ENCODE measurements at regions not wholly inside any gene's neighbourhood (a gene's known extent, or its start where the extent isn't known, plus 50 kb on each side); places are given as distances from the start of the nearest gene placed in this dataset.

DNA sequence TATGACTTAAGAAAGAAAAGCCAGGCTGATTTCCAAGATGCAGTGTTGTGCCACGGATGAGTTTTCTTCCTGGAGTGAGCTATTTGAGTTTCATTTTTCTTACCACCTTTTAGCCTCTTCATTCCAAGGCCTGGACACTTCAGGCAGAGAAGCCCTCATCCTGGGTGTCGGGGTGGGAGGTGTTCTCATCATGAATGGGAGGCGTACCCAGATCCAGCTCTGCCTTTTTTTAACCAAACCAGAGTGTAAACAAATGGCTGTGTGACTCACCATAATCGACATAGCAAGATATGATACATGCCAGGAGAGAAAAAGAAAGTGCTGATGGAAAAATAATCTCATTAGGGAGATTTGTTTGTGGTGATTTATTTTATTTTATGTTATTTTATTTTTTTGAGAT, 79.9 kb downstream of the ARF6 start:
- no peak for ATAC-seq
- H3K27ac Mint-ChIP-seq: no peak overlapping the region

More for the DNA sequence above, 79.9 kb downstream of the ARF6 start:
- H3K9me3 Mint-ChIP-seq: no peaks in the 10 kb centered on the region
- TF ChIP-seq ZNF671 (CRISPR knock-in tag; IDR thresholded peaks at IDR 0.05) (no peak), NFE2L1 (CRISPR knock-in tag; IDR thresholded peaks at IDR 0.05) (no peak), MYBL2 (CRISPR knock-in tag; IDR thresholded peaks at IDR 0.05) (no peak), KAT7 (CRISPR knock-in tag; IDR thresholded peaks at IDR 0.05; ENCODE audit: borderline replicate concordance) (no peak), JUN (CRISPR knock-in tag; IDR thresholded peaks at IDR 0.05) (no peak), CBFB (CRISPR knock-in tag; IDR thresholded peaks at IDR 0.05; ENCODE audit: low read depth) (no peak), ZBTB21 (CRISPR knock-in tag; IDR thresholded peaks at IDR 0.05; ENCODE audit: borderline replicate concordance) (no peak), ZNF263 (CRISPR knock-in tag; IDR thresholded peaks at IDR 0.05; ENCODE audit: low read depth) (no peak), IRF2 (CRISPR knock-in tag; IDR thresholded peaks at IDR 0.05; ENCODE audit: borderline replicate concordance, low read depth) (no peak), FOXP1 (CRISPR knock-in tag; IDR thresholded peaks at IDR 0.05; ENCODE audit: borderline replicate concordance) (no peak)
- TF ChIP-seq, protein P1, sequence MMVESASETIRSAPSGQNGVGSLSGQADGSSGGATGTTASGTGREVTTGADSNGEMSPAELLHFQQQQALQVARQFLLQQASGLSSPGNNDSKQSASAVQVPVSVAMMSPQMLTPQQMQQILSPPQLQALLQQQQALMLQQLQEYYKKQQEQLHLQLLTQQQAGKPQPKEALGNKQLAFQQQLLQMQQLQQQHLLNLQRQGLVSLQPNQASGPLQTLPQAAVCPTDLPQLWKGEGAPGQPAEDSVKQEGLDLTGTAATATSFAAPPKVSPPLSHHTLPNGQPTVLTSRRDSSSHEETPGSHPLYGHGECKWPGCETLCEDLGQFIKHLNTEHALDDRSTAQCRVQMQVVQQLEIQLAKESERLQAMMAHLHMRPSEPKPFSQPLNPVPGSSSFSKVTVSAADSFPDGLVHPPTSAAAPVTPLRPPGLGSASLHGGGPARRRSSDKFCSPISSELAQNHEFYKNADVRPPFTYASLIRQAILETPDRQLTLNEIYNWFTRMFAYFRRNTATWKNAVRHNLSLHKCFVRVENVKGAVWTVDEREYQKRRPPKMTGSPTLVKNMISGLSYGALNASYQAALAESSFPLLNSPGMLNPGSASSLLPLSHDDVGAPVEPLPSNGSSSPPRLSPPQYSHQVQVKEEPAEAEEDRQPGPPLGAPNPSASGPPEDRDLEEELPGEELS (CRISPR knock-in tag; IDR thresholded peaks at IDR 0.05): no peak
- TF ChIP-seq, protein P2, sequence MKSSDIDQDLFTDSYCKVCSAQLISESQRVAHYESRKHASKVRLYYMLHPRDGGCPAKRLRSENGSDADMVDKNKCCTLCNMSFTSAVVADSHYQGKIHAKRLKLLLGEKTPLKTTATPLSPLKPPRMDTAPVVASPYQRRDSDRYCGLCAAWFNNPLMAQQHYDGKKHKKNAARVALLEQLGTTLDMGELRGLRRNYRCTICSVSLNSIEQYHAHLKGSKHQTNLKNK (CRISPR knock-in tag; IDR thresholded peaks at IDR 0.05): no peak
- TF ChIP-seq, protein P3, sequence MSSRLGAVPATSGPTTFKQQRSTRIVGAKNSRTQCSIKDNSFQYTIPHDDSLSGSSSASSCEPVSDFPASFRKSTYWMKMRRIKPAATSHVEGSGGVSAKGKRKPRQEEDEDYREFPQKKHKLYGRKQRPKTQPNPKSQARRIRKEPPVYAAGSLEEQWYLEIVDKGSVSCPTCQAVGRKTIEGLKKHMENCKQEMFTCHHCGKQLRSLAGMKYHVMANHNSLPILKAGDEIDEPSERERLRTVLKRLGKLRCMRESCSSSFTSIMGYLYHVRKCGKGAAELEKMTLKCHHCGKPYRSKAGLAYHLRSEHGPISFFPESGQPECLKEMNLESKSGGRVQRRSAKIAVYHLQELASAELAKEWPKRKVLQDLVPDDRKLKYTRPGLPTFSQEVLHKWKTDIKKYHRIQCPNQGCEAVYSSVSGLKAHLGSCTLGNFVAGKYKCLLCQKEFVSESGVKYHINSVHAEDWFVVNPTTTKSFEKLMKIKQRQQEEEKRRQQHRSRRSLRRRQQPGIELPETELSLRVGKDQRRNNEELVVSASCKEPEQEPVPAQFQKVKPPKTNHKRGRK (CRISPR knock-in tag; IDR thresholded peaks at IDR 0.05; ENCODE audit: borderline replicate concordance): no peak
- TF ChIP-seq, protein P4, sequence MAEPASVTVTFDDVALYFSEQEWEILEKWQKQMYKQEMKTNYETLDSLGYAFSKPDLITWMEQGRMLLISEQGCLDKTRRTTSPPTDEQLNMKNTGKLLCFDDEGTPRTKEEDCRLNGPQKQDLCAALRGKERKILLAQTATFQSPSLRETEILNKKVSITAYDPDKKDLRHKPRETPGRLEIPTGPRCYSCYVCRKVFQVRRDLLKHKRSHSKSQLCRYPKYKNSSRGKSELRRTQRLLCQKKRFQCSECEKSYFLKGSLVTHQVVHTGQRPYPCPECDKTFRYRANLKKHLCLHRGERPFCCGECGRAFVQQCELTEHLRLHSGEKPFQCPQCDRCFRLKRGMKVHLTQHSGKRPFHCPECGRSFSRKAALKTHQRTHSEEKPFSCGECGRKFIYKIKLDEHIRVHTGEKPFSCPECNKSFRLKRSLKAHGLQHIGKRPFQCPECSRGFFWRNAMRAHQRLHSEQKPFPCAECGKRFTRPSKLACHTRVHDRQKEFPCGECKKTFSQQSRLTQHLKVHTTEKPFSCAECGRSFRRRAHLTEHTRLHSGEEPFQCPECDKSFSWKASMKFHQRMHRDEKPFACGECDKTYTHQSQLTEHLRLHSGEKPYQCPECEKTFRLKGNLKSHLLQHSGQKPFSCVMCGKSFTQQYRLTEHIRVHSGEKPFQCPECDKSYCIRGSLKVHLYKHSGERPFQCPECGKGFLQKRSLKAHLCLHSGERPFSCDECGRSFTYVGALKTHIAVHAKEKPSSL (CRISPR knock-in tag; conservative IDR thresholded peaks at IDR 0.05): no peak
- TF ChIP-seq, protein P5, sequence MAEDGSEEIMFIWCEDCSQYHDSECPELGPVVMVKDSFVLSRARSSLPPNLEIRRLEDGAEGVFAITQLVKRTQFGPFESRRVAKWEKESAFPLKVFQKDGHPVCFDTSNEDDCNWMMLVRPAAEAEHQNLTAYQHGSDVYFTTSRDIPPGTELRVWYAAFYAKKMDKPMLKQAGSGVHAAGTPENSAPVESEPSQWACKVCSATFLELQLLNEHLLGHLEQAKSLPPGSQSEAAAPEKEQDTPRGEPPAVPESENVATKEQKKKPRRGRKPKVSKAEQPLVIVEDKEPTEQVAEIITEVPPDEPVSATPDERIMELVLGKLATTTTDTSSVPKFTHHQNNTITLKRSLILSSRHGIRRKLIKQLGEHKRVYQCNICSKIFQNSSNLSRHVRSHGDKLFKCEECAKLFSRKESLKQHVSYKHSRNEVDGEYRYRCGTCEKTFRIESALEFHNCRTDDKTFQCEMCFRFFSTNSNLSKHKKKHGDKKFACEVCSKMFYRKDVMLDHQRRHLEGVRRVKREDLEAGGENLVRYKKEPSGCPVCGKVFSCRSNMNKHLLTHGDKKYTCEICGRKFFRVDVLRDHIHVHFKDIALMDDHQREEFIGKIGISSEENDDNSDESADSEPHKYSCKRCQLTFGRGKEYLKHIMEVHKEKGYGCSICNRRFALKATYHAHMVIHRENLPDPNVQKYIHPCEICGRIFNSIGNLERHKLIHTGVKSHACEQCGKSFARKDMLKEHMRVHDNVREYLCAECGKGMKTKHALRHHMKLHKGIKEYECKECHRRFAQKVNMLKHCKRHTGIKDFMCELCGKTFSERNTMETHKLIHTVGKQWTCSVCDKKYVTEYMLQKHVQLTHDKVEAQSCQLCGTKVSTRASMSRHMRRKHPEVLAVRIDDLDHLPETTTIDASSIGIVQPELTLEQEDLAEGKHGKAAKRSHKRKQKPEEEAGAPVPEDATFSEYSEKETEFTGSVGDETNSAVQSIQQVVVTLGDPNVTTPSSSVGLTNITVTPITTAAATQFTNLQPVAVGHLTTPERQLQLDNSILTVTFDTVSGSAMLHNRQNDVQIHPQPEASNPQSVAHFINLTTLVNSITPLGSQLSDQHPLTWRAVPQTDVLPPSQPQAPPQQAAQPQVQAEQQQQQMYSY (CRISPR knock-in tag; IDR thresholded peaks at IDR 0.05): no peak
- TF ChIP-seq, protein P6, sequence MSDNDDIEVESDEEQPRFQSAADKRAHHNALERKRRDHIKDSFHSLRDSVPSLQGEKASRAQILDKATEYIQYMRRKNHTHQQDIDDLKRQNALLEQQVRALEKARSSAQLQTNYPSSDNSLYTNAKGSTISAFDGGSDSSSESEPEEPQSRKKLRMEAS (CRISPR knock-in tag; IDR thresholded peaks at IDR 0.05): no peak
- TF ChIP-seq, protein P7, sequence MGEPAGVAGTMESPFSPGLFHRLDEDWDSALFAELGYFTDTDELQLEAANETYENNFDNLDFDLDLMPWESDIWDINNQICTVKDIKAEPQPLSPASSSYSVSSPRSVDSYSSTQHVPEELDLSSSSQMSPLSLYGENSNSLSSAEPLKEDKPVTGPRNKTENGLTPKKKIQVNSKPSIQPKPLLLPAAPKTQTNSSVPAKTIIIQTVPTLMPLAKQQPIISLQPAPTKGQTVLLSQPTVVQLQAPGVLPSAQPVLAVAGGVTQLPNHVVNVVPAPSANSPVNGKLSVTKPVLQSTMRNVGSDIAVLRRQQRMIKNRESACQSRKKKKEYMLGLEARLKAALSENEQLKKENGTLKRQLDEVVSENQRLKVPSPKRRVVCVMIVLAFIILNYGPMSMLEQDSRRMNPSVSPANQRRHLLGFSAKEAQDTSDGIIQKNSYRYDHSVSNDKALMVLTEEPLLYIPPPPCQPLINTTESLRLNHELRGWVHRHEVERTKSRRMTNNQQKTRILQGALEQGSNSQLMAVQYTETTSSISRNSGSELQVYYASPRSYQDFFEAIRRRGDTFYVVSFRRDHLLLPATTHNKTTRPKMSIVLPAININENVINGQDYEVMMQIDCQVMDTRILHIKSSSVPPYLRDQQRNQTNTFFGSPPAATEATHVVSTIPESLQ (CRISPR knock-in tag; IDR thresholded peaks at IDR 0.05): no peak
- no peak for DNase-seq (ENCODE audit: low spot score)
- ChIA-PET POLR2A (no interaction called here), CTCF (interaction anchor here (1.5 kb wide), 1 partner anchor 93 kb away, joined by 5 read pairs; no protein-coding TSS in a partner anchor)
- H3K36me3 Mint-ChIP-seq: no peaks in the 10 kb centered on the region
- peaks cover 13% of the 10 kb centered on the region for H3K4me1 Mint-ChIP-seq
- no peaks in the 10 kb centered on the region; the same call in 1 of the 2 replicates for H3K27me3 Mint-ChIP-seq (ENCODE audit: low read depth)
- no peak overlapping the region for H3K4me3 Mint-ChIP-seq
